ENCODE measurements at regions not wholly inside any gene's neighbourhood (a gene's known extent, or its start where the extent isn't known, plus 50 kb on each side); places are given as distances from the start of the nearest gene placed in this dataset.

- no peak for TF ChIP-seq POLR2A (IDR thresholded peaks at IDR 0.05)
- TF ChIP-seq, protein P1, sequence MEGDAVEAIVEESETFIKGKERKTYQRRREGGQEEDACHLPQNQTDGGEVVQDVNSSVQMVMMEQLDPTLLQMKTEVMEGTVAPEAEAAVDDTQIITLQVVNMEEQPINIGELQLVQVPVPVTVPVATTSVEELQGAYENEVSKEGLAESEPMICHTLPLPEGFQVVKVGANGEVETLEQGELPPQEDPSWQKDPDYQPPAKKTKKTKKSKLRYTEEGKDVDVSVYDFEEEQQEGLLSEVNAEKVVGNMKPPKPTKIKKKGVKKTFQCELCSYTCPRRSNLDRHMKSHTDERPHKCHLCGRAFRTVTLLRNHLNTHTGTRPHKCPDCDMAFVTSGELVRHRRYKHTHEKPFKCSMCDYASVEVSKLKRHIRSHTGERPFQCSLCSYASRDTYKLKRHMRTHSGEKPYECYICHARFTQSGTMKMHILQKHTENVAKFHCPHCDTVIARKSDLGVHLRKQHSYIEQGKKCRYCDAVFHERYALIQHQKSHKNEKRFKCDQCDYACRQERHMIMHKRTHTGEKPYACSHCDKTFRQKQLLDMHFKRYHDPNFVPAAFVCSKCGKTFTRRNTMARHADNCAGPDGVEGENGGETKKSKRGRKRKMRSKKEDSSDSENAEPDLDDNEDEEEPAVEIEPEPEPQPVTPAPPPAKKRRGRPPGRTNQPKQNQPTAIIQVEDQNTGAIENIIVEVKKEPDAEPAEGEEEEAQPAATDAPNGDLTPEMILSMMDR (IDR thresholded peaks at IDR 0.05), result no peak
These were observed 67.0 kb upstream of the CAV2 start for GRCh38 chr7:116432527-116432916.

Measured in testis (tissue), 2 donors.